CD4-positive, alpha-beta T cell (primary cell): ENCODE measurements at regions not wholly inside any gene's neighbourhood (a gene's known extent, or its start where the extent isn't known, plus 50 kb on each side); places are given as distances from the start of the nearest gene placed in this dataset.

Experiments
- ATAC-seq: fragments of 200-7000 bp; cut with Tn5 transposase; one replicate; pipeline ENCODE4 v1.10.0; 2022; ENCODE audit warnings: mild to moderate bottlenecking; ENCODE audit not compliant: poor library complexity
- CTCF ChIA-PET: fragments of 350-600 bp; sonication (Branson Sonifier 250); formaldehyde crosslinking; loops from one replicate; lab custom pipeline; 2021; ENCODE audit warnings: antibody characterized with exemption, inconsistent platforms; lab: Charles Lee
- POLR2A ChIA-PET: fragments of 350-600 bp; sonication (Branson Sonifier 250); formaldehyde crosslinking; loops from one replicate; lab custom pipeline; 2021; ENCODE audit warnings: antibody characterized with exemption, inconsistent platforms; lab: Charles Lee
- DNase-seq, 14 experiments: peaks; one replicate each; pipeline ENCODE4 v3.0.0-alpha.2; 2013 to 2020; ENCODE audit warnings: mixed read lengths in 2 of 14
- H3K27ac ChIP-seq, 2 donors: one replicate each; pipeline versions ENCODE4 v1.5.1 to v1.7.0; 2013; ENCODE audit warnings: low read length in 2 of 2, low read depth in 1 of 2, mild to moderate bottlenecking in 1 of 2
- H3K27me3 ChIP-seq, 2 experiments: 1 replicate in 1 of 2; 2 replicates in 1 of 2; pipeline versions ENCODE4 v1.6.1 to v1.7.0; 2013; ENCODE audit warnings: low read length in 2 of 2, control low read depth in 1 of 2, mild to moderate bottlenecking in 1 of 2, moderate library complexity in 1 of 2; ENCODE audit not compliant: insufficient read depth in 2 of 2, control insufficient read depth in 1 of 2
- H3K36me3 ChIP-seq: one replicate; pipeline ENCODE4 v1.6.1; 2013; ENCODE audit warnings: low read length, control low read depth; ENCODE audit not compliant: insufficient read depth
- H3K4me1 ChIP-seq: one replicate; pipeline ENCODE4 v1.6.1; 2013; ENCODE audit warnings: low read length, control low read depth; ENCODE audit not compliant: insufficient read depth
- H3K4me3 ChIP-seq: one replicate; pipeline ENCODE4 v1.5.1; 2013; ENCODE audit warnings: mild to moderate bottlenecking, low read length, moderate library complexity
- H3K9me3 ChIP-seq, 2 experiments: 1 replicate in 1 of 2; 2 replicates in 1 of 2; pipeline versions ENCODE4 v1.6.1 to v1.7.0; 2013; ENCODE audit warnings: low read length in 2 of 2, mild to moderate bottlenecking in 2 of 2, control low read depth in 1 of 2, moderate library complexity in 1 of 2; ENCODE audit not compliant: control insufficient read depth in 1 of 2, insufficient read depth in 1 of 2
- H3K27ac Mint-ChIP-seq: one replicate; pipeline ENCODE4 v1.8.0; 2020; ENCODE audit warnings: mixed read lengths
- H3K27me3 Mint-ChIP-seq: one replicate; pipeline ENCODE4 v1.8.0; 2021; ENCODE audit warnings: mixed read lengths
- H3K36me3 Mint-ChIP-seq: one replicate; pipeline ENCODE4 v1.8.0; 2021; ENCODE audit warnings: low read depth, mixed read lengths
- H3K4me1 Mint-ChIP-seq: one replicate; pipeline ENCODE4 v1.8.0; 2021; ENCODE audit warnings: low read depth, mixed read lengths
- H3K4me3 Mint-ChIP-seq: one replicate; pipeline ENCODE4 v1.8.0; 2020; ENCODE audit warnings: mild to moderate bottlenecking, mixed read lengths
- H3K9me3 Mint-ChIP-seq: one replicate; pipeline ENCODE4 v1.8.0; 2020; ENCODE audit warnings: mixed read lengths
- CTCF ChIP-seq: fragments of 200-600 bp; IDR thresholded peaks from one replicate; pipeline ENCODE4 v1.8.0; 2022; ENCODE audit warnings: antibody characterized with exemption, mild to moderate bottlenecking
- intact Hi-C, 2 experiments: fragments of 100-400 bp; cut with DNase I in 1 of 2; cut with micrococcal nuclease in 1 of 2; formaldehyde crosslinking; loops; one replicate each; pipeline versions ENCODE4 v1.15.1 to v1.9.0; 2023 to 2025; cut with DNase I, micrococcal nuclease

- DNase-seq (peak in 1 of 14 experiments; percentile 0), ATAC-seq (peak; percentile 37)
- ChIA-PET CTCF (no interaction called here), POLR2A (no interaction called here)
- Mint-ChIP-seq H3K4me1 (peaks cover 6% of the 10 kb centered on the region), H3K9me3 (no peaks in the 10 kb centered on the region), H3K27me3 (no peaks in the 10 kb centered on the region), H3K4me3 (no peak overlapping the region), H3K27ac (no peak overlapping the region), H3K36me3 (no peaks in the 10 kb centered on the region)
- H3K36me3 ChIP-seq, result no peaks in the 10 kb centered on the region
- H3K27me3 ChIP-seq, result no peaks in the 10 kb centered on the region
- H3K9me3 ChIP-seq, result no peaks in the 10 kb centered on the region
- TF ChIP-seq CTCF, result no peak
- no peak overlapping the region for H3K27ac ChIP-seq
- H3K4me3 ChIP-seq, result no peak overlapping the region
- intact Hi-C loops, result no loop called here
- no peaks in the 10 kb centered on the region for H3K4me1 ChIP-seq
These were observed 57.8 kb upstream of the ZDHHC17 start for GRCh38 chr12:76706101-76706500.

- ChIA-PET POLR2A (no interaction called here), CTCF (no interaction called here)
- ATAC-seq (no peak), DNase-seq (no peak)
- H3K9me3 ChIP-seq, result no peaks in the 10 kb centered on the region
- Mint-ChIP-seq H3K27me3 (no peaks in the 10 kb centered on the region), H3K4me1 (peaks cover 6% of the 10 kb centered on the region), H3K9me3 (no peaks in the 10 kb centered on the region), H3K36me3 (no peaks in the 10 kb centered on the region), H3K4me3 (no peak overlapping the region), H3K27ac (no peak overlapping the region)
- H3K27me3 ChIP-seq, result no peaks in the 10 kb centered on the region
- H3K4me1 ChIP-seq, result no peaks in the 10 kb centered on the region
- H3K27ac ChIP-seq, result no peak overlapping the region
- no peaks in the 10 kb centered on the region for H3K36me3 ChIP-seq
- H3K4me3 ChIP-seq, result no peak overlapping the region
- no peak for TF ChIP-seq CTCF
- intact Hi-C loops, result no loop called here
These were observed 57.2 kb upstream of the ZDHHC17 start for GRCh38 chr12:76706761-76707160.

GRCh38 chr12:76707772-76708171, 56.1 kb upstream of the ZDHHC17 start:
- no peaks in the 10 kb centered on the region for H3K9me3 ChIP-seq
- H3K4me1 Mint-ChIP-seq, result peaks cover 6% of the 10 kb centered on the region
- H3K4me3 Mint-ChIP-seq, result no peak overlapping the region
- POLR2A ChIA-PET, result no interaction called here
- no peaks in the 10 kb centered on the region for H3K36me3 ChIP-seq
- no peaks in the 10 kb centered on the region for H3K4me1 ChIP-seq
- peaks cover 0 to 3% of the 10 kb centered on the region in 2 experiments for H3K27me3 ChIP-seq
- no peaks in the 10 kb centered on the region for H3K36me3 Mint-ChIP-seq
- intact Hi-C loops, result no loop called here
- H3K9me3 Mint-ChIP-seq, result no peaks in the 10 kb centered on the region
- CTCF ChIA-PET, result interaction anchor here (1.1 kb wide), 1 partner anchor 13 kb away, joined by 5 read pairs; no protein-coding TSS in a partner anchor
- H3K27ac Mint-ChIP-seq, result no peak overlapping the region
- H3K27ac ChIP-seq, result no peak overlapping the region
- no peak for ATAC-seq
- no peak overlapping the region for H3K4me3 ChIP-seq
- no peak for DNase-seq
- no peak for TF ChIP-seq CTCF
- no peaks in the 10 kb centered on the region for H3K27me3 Mint-ChIP-seq
